Smooth muscle cell (in vitro differentiated cells): ENCODE measurements at regions not wholly inside any gene's neighbourhood (a gene's known extent, or its start where the extent isn't known, plus 50 kb on each side); places are given as distances from the start of the nearest gene placed in this dataset.
A peak's percentile ranks its signal among the peaks of the same experiment; 100 is the strongest.

Source experiments
- DNase-seq: peaks from one replicate; lab custom pipeline; 2025; ENCODE audit not compliant: unreplicated experiment; lab: John Stamatoyannopoulos, UW
- H2AFZ ChIP-seq: fragments of 200-600 bp; sonication (generic); 2 replicates; pipeline ENCODE4 v1.6.0; 2016; ENCODE audit warnings: antibody characterized with exemption, low read depth, mild to moderate bottlenecking
- H3F3A ChIP-seq: fragments of 200-600 bp; sonication (generic); 2 replicates; pipeline ENCODE4 v1.6.0; 2017; ENCODE audit warnings: antibody characterized with exemption, low read depth
- H3K27ac ChIP-seq: fragments of 200-600 bp; sonication (generic); 2 replicates; pipeline ENCODE4 v1.5.1; 2016; ENCODE audit warnings: low read depth, mild to moderate bottlenecking
- H3K27me3 ChIP-seq: fragments of 200-600 bp; sonication (generic); 2 replicates; pipeline ENCODE4 v1.6.1; 2016; ENCODE audit warnings: low read depth, mild to moderate bottlenecking
- H3K36me3 ChIP-seq: fragments of 200-600 bp; sonication (generic); 2 replicates; pipeline ENCODE4 v1.5.1; 2016; ENCODE audit warnings: low read depth
- H3K4me1 ChIP-seq: fragments of 200-600 bp; sonication (generic); 2 replicates; pipeline ENCODE4 v1.5.1; 2016; ENCODE audit warnings: low read depth
- H3K4me2 ChIP-seq: fragments of 200-600 bp; sonication (generic); 2 replicates; pipeline ENCODE4 v1.6.0; 2016; ENCODE audit warnings: mild to moderate bottlenecking
- H3K4me3 ChIP-seq: fragments of 200-600 bp; sonication (generic); 2 replicates; pipeline ENCODE4 v1.5.1; 2016; ENCODE audit warnings: mild to moderate bottlenecking
- H3K79me2 ChIP-seq: fragments of 200-600 bp; sonication (generic); 2 replicates; pipeline ENCODE4 v1.6.0; 2016; ENCODE audit warnings: low read depth, mild to moderate bottlenecking
- H3K9ac ChIP-seq: fragments of 200-600 bp; sonication (generic); 2 replicates; pipeline ENCODE4 v1.6.0; 2016; ENCODE audit warnings: low read depth
- H3K9me3 ChIP-seq: fragments of 200-600 bp; sonication (generic); replicated peaks from 2 replicates; pipeline ENCODE4 v1.5.1; 2016; ENCODE audit warnings: low read depth
- H4K20me1 ChIP-seq: fragments of 200-600 bp; sonication (generic); 2 replicates; pipeline ENCODE4 v1.6.0; 2016; ENCODE audit warnings: low read depth
- CTCF ChIP-seq: fragments of 200-600 bp; sonication (generic); IDR thresholded peaks from 2 replicates; pipeline ENCODE4 v1.5.1; 2017; ENCODE audit warnings: borderline replicate concordance, mild to moderate bottlenecking, antibody characterized with exemption; ENCODE audit not compliant: insufficient read depth, poor library complexity, severe bottlenecking
- WGBS: methylation state at CpG from one replicate; pipeline ENCODE4 v1.1.7; 2016; ENCODE audit warnings: low lambda C conversion rate; 5-methylcytosine and 5-hydroxymethylcytosine counted together

GRCh38 chr19:29085630-29086029, 127.3 kb downstream of the UQCRFS1 start:
- H3K4me3 ChIP-seq, result no peak overlapping the region
- H3K36me3 ChIP-seq, result no peaks in the 10 kb centered on the region
- no peak overlapping the region for H2AFZ ChIP-seq
- H3K27ac ChIP-seq, result no peak overlapping the region
- WGBS, result 80% methylated on average over 3 of the region's 3 CpGs
- no peak for TF ChIP-seq CTCF
- no peaks in the 10 kb centered on the region for H3K79me2 ChIP-seq
- no peak overlapping the region for H3K4me2 ChIP-seq
- H3K9me3 ChIP-seq, result no peaks in the 10 kb centered on the region
- no peaks in the 10 kb centered on the region for H3K27me3 ChIP-seq
- no peaks in the 10 kb centered on the region for H3K4me1 ChIP-seq
- H4K20me1 ChIP-seq, result no peaks in the 10 kb centered on the region
- no peaks in the 10 kb centered on the region for H3F3A ChIP-seq
- DNase-seq, result no peak
- no peak overlapping the region for H3K9ac ChIP-seq

- no peaks in the 10 kb centered on the region for H4K20me1 ChIP-seq
- no peak overlapping the region for H3K27ac ChIP-seq
- DNase-seq, result no peak
- no peaks in the 10 kb centered on the region for H3F3A ChIP-seq
- H2AFZ ChIP-seq, result no peak overlapping the region
- no peak overlapping the region for H3K4me2 ChIP-seq
- H3K4me3 ChIP-seq, result no peak overlapping the region
- WGBS, result 91% methylated on average over 5 of the region's 5 CpGs
- no peaks in the 10 kb centered on the region for H3K9me3 ChIP-seq
- no peaks in the 10 kb centered on the region for H3K27me3 ChIP-seq
- H3K4me1 ChIP-seq, result no peaks in the 10 kb centered on the region
- no peak overlapping the region for H3K9ac ChIP-seq
- no peaks in the 10 kb centered on the region for H3K36me3 ChIP-seq
- H3K79me2 ChIP-seq, result no peaks in the 10 kb centered on the region
- TF ChIP-seq CTCF, result no peak
Observed at GRCh38 chr19:29085206-29085605, 127.7 kb downstream of the UQCRFS1 start.

- Histone ChIP-seq H3F3A (no peaks in the 10 kb centered on the region), H3K4me2 (no peak overlapping the region), H3K27me3 (no peaks in the 10 kb centered on the region), H3K4me1 (peaks cover 4% of the 10 kb centered on the region), H3K9me3 (no peaks in the 10 kb centered on the region), H3K79me2 (no peaks in the 10 kb centered on the region), H3K36me3 (no peaks in the 10 kb centered on the region), H3K27ac (no peak overlapping the region), H3K4me3 (no peak overlapping the region), H4K20me1 (no peaks in the 10 kb centered on the region), H2AFZ (no peak overlapping the region), H3K9ac (no peak overlapping the region)
- 65% methylated on average over 9 of the region's 9 CpGs for WGBS
- DNase-seq, result no peak
- peak; percentile 38 for TF ChIP-seq CTCF
Observed at GRCh38 chr19:29084266-29084665, 128.7 kb downstream of the UQCRFS1 start.

GRCh38 chr19:29083863-29084262, 129.1 kb downstream of the UQCRFS1 start:
- H3K9me3 ChIP-seq, result no peaks in the 10 kb centered on the region
- H2AFZ ChIP-seq, result no peak overlapping the region
- H3K4me2 ChIP-seq, result no peak overlapping the region
- no peak overlapping the region for H3K4me3 ChIP-seq
- 94% methylated on average over 6 of the region's 6 CpGs for WGBS
- no peak overlapping the region for H3K9ac ChIP-seq
- no peaks in the 10 kb centered on the region for H4K20me1 ChIP-seq
- DNase-seq, result no peak
- H3F3A ChIP-seq, result no peaks in the 10 kb centered on the region
- no peaks in the 10 kb centered on the region for H3K79me2 ChIP-seq
- no peaks in the 10 kb centered on the region for H3K27me3 ChIP-seq
- no peak for TF ChIP-seq CTCF
- H3K27ac ChIP-seq, result no peak overlapping the region
- peaks cover 4% of the 10 kb centered on the region for H3K4me1 ChIP-seq
- no peaks in the 10 kb centered on the region for H3K36me3 ChIP-seq
